H9 (cell line): ENCODE measurements at regions not wholly inside any gene's neighbourhood (a gene's known extent, or its start where the extent isn't known, plus 50 kb on each side); places are given as distances from the start of the nearest gene placed in this dataset.

Experiments
- DNase-seq: peaks from one replicate; pipeline ENCODE4 v3.0.0-alpha.2; 2017
- H2AFZ ChIP-seq: one replicate; pipeline ENCODE4 v1.6.1; 2013; ENCODE audit warnings: mild to moderate bottlenecking, low read length, control low read depth, moderate library complexity
- H2AK5ac ChIP-seq: 2 replicates; pipeline ENCODE4 v1.6.1; 2013; ENCODE audit warnings: low read length, control low read depth, mixed read lengths; ENCODE audit not compliant: insufficient read length
- H2BK120ac ChIP-seq: one replicate; pipeline ENCODE4 v1.6.1; 2013; ENCODE audit warnings: low read depth, mild to moderate bottlenecking, low read length, control low read depth, inconsistent platforms; ENCODE audit not compliant: poor library complexity, severe bottlenecking
- H2BK12ac ChIP-seq: 2 replicates; pipeline ENCODE4 v1.6.1; 2013; ENCODE audit warnings: low read length, control low read depth, mixed read lengths, low read depth; ENCODE audit not compliant: insufficient read length
- H2BK15ac ChIP-seq: 2 replicates; pipeline ENCODE4 v1.6.1; 2013; ENCODE audit warnings: low read depth, low read length, control low read depth
- H2BK20ac ChIP-seq: one replicate; pipeline ENCODE4 v1.6.1; 2013; ENCODE audit warnings: low read depth, mild to moderate bottlenecking, low read length, control low read depth, inconsistent platforms; ENCODE audit not compliant: poor library complexity, severe bottlenecking
- H2BK5ac ChIP-seq: 2 replicates; pipeline ENCODE4 v1.6.1; 2013; ENCODE audit warnings: low read length, control low read depth, mixed read lengths; ENCODE audit not compliant: insufficient read length
- H3K14ac ChIP-seq: 2 replicates; pipeline ENCODE4 v1.6.1; 2013; ENCODE audit warnings: low read length, control low read depth; ENCODE audit not compliant: insufficient read depth
- H3K18ac ChIP-seq: 2 replicates; pipeline ENCODE4 v1.6.1; 2013; ENCODE audit warnings: low read depth, mild to moderate bottlenecking, mixed read lengths, low read length, control low read depth; ENCODE audit not compliant: insufficient read length
- H3K23ac ChIP-seq: 2 replicates; pipeline ENCODE4 v1.6.1; 2013; ENCODE audit warnings: low read length, control low read depth, mixed read lengths, low read depth; ENCODE audit not compliant: insufficient read length
- H3K23me2 ChIP-seq: 2 replicates; pipeline ENCODE4 v1.6.1; 2013; ENCODE audit warnings: low read depth, mild to moderate bottlenecking, mixed read lengths, low read length, control low read depth; ENCODE audit not compliant: insufficient read length, poor library complexity, severe bottlenecking
- H3K27ac ChIP-seq: 2 replicates; pipeline ENCODE4 v1.5.1; 2013; ENCODE audit warnings: low read length, control low read depth, mixed read lengths, low read depth; ENCODE audit not compliant: insufficient read length
- H3K27me3 ChIP-seq: 2 replicates; pipeline ENCODE4 v1.6.1; 2013; ENCODE audit warnings: low read length, control low read depth, inconsistent platforms; ENCODE audit not compliant: insufficient read depth
- H3K4ac ChIP-seq: 2 replicates; pipeline ENCODE4 v1.6.1; 2013; ENCODE audit warnings: low read depth, mild to moderate bottlenecking, control low read depth, inconsistent platforms, low read length, moderate library complexity
- H3K4me1 ChIP-seq: 2 replicates; pipeline ENCODE4 v1.6.1; 2013; ENCODE audit warnings: low read length, control low read depth, inconsistent platforms; ENCODE audit not compliant: insufficient read depth
- H3K4me2 ChIP-seq: 2 replicates; pipeline ENCODE4 v1.6.1; 2013; ENCODE audit warnings: low read length, control low read depth, mixed read lengths; ENCODE audit not compliant: insufficient read length, insufficient read depth
- H3K56ac ChIP-seq: 2 replicates; pipeline ENCODE4 v1.6.1; 2013; ENCODE audit warnings: low read depth, mild to moderate bottlenecking, mixed read lengths, low read length, control low read depth; ENCODE audit not compliant: insufficient read length
- H3K79me1 ChIP-seq: 2 replicates; pipeline ENCODE4 v1.6.1; 2013; ENCODE audit warnings: low read depth, mild to moderate bottlenecking, moderate library complexity, low read length, control low read depth, inconsistent platforms; ENCODE audit not compliant: insufficient read depth, poor library complexity, severe bottlenecking
- H3K79me2 ChIP-seq: 2 replicates; pipeline ENCODE4 v1.6.1; 2013; ENCODE audit warnings: low read length, control low read depth, inconsistent platforms; ENCODE audit not compliant: insufficient read depth
- H3K9ac ChIP-seq: 2 replicates; pipeline ENCODE4 v1.6.1; 2013; ENCODE audit warnings: low read length, control low read depth, mixed read lengths; ENCODE audit not compliant: insufficient read length; ENCODE audit errors: extremely low read depth
- H3K9me3 ChIP-seq: one replicate; pipeline ENCODE4 v1.6.1; 2013; ENCODE audit warnings: low read depth, low read length, inconsistent platforms; ENCODE audit not compliant: control insufficient read depth
- H3T11ph ChIP-seq: one replicate; pipeline ENCODE4 v1.6.1; 2013; ENCODE audit warnings: mild to moderate bottlenecking, low read length, control low read depth, inconsistent platforms
- H4K20me1 ChIP-seq: one replicate; pipeline ENCODE4 v1.6.1; 2013; ENCODE audit not compliant: control insufficient read depth, insufficient read length, insufficient read depth
- H4K5ac ChIP-seq: 2 replicates; pipeline ENCODE4 v1.6.1; 2013; ENCODE audit warnings: low read depth, mild to moderate bottlenecking, mixed read lengths, low read length, control low read depth; ENCODE audit not compliant: insufficient read length
- H4K8ac ChIP-seq: replicated peaks from 2 replicates; pipeline ENCODE4 v1.6.1; 2013; ENCODE audit warnings: low read length, control low read depth, mixed read lengths, low read depth; ENCODE audit not compliant: insufficient read length
- H4K91ac ChIP-seq: 2 replicates; pipeline ENCODE4 v1.6.1; 2013; ENCODE audit warnings: low read depth, mild to moderate bottlenecking, moderate library complexity, mixed read lengths, low read length, control low read depth; ENCODE audit not compliant: insufficient read length
- H3K27ac Mint-ChIP-seq, 3 experiments: 2 replicates in 2 of 3; 3 replicates in 1 of 3; pipeline ENCODE4 v1.8.0; 2020 to 2021; ENCODE audit warnings: mixed read lengths in 3 of 3, mild to moderate bottlenecking in 1 of 3, moderate library complexity in 1 of 3
- H3K27me3 Mint-ChIP-seq: 2 replicates; pipeline ENCODE4 v1.8.0; 2021; ENCODE audit warnings: low read depth, mild to moderate bottlenecking, moderate library complexity, mixed read lengths
- H3K36me3 Mint-ChIP-seq, 3 experiments: 2 replicates in 2 of 3; 3 replicates in 1 of 3; pipeline ENCODE4 v1.8.0; 2020 to 2021; ENCODE audit warnings: low read depth in 3 of 3, mixed read lengths in 3 of 3; ENCODE audit not compliant: insufficient read depth in 1 of 3
- H3K4me1 Mint-ChIP-seq, 2 experiments: 2 replicates each; pipeline ENCODE4 v1.8.0; 2020; ENCODE audit warnings: mixed read lengths in 2 of 2
- H3K4me3 Mint-ChIP-seq, 2 experiments: 2 replicates in 1 of 2; 3 replicates in 1 of 2; pipeline ENCODE4 v1.8.0; 2020 to 2021; ENCODE audit warnings: mild to moderate bottlenecking in 2 of 2, mixed read lengths in 2 of 2, moderate library complexity in 1 of 2
- H3K9me3 Mint-ChIP-seq, 2 experiments: 2 replicates in 1 of 2; 3 replicates in 1 of 2; pipeline ENCODE4 v1.8.0; 2020; ENCODE audit warnings: mild to moderate bottlenecking in 2 of 2, mixed read lengths in 2 of 2, moderate library complexity in 1 of 2
- WGBS: extraction: QIAGEN DNeasy Blood & Tissue Kit; methylation state at CpG from one replicate; pipeline ENCODE4 v1.1.7; 2013; ENCODE audit warnings: missing lambda C conversion rate, low lambda C conversion rate, mixed read lengths; ENCODE audit not compliant: insufficient read length; ENCODE audit errors: extremely low coverage; 5-methylcytosine and 5-hydroxymethylcytosine counted together
- TF ChIP-seq, protein P1 (sequence below): fragments of 200-600 bp; sonication (generic); conservative IDR thresholded peaks from 3 replicates; pipeline ENCODE4 v1.8.0; 2021; ENCODE audit warnings: antibody characterized with exemption, mild to moderate bottlenecking

DNA sequence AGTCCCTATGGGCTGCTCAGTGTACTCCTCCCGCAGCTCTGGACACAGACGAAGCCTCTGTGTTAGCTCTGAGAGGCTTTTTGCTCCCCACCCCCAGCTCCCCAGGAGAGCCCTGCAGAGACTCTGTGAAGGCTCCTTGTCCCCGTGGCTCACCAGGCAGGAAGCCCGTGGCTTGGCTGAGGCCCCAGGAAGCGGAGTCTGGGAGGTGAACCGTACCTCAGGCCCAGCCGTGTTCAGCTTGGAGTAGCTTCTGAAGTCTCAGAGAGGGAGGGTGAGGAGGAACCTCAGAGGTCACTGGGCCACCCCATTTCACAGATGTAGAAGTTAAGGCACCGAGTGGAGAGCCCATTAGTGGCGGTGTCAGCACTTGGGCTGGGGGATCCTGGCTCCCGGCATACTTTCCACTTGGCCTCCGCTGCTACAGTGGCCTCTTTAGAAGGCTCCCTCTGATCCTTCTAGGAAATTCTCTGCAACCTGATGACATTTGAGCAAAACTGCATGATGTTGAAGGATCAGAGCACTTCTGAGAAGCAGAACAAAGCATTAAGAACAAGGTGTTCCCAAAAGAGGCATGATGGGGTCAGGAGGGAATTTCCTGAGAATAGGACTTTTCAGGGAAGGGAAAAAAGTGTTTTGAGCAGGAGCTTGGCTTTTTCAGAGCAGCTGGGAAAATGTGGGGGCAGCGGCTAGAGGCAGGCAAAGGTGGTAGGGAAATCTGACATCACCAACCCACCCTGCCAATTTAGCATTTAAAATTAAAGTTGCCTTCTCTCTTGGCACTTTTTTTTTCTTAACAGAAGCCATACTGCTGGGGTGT lies 79.1 kb downstream of the MCFD2 start:
- Histone ChIP-seq H3K14ac (no peak overlapping the region), H4K91ac (no peak overlapping the region), H3K56ac (no peak overlapping the region), H4K8ac (no peak overlapping the region), H3K79me1 (no peaks in the 10 kb centered on the region), H3K23ac (no peak overlapping the region), H3K9me3 (no peaks in the 10 kb centered on the region), H2BK12ac (no peak overlapping the region), H2BK20ac (no peak overlapping the region), H2AFZ (no peak overlapping the region), H4K5ac (no peak overlapping the region), H3K4me2 (no peak overlapping the region), H3K23me2 (no peaks in the 10 kb centered on the region), H3K27me3 (no peaks in the 10 kb centered on the region), H3K79me2 (no peaks in the 10 kb centered on the region), H3K27ac (no peak overlapping the region), H3T11ph (no peak overlapping the region), H3K4me1 (no peaks in the 10 kb centered on the region), H3K4ac (no peak overlapping the region), H3K18ac (no peak overlapping the region), H2BK15ac (no peak overlapping the region), H3K9ac (no peak overlapping the region), H2AK5ac (no peak overlapping the region), H2BK120ac (no peak overlapping the region), H4K20me1 (no peaks in the 10 kb centered on the region), H2BK5ac (no peak overlapping the region)
- H3K4me1 Mint-ChIP-seq: no peaks in the 10 kb centered on the region
- no peak for DNase-seq
- H3K36me3 Mint-ChIP-seq: no peaks in the 10 kb centered on the region
- TF ChIP-seq, protein P1, sequence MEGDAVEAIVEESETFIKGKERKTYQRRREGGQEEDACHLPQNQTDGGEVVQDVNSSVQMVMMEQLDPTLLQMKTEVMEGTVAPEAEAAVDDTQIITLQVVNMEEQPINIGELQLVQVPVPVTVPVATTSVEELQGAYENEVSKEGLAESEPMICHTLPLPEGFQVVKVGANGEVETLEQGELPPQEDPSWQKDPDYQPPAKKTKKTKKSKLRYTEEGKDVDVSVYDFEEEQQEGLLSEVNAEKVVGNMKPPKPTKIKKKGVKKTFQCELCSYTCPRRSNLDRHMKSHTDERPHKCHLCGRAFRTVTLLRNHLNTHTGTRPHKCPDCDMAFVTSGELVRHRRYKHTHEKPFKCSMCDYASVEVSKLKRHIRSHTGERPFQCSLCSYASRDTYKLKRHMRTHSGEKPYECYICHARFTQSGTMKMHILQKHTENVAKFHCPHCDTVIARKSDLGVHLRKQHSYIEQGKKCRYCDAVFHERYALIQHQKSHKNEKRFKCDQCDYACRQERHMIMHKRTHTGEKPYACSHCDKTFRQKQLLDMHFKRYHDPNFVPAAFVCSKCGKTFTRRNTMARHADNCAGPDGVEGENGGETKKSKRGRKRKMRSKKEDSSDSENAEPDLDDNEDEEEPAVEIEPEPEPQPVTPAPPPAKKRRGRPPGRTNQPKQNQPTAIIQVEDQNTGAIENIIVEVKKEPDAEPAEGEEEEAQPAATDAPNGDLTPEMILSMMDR: no peak
- no peak overlapping the region for H3K4me3 Mint-ChIP-seq
- H3K27ac Mint-ChIP-seq: no peak overlapping the region
- WGBS: no CpG with 5 or more reads among the region's 12 CpGs
- no peaks in the 10 kb centered on the region; the same call in 1 of the 2 replicates for H3K27me3 Mint-ChIP-seq
- H3K9me3 Mint-ChIP-seq: no peaks in the 10 kb centered on the region
